ENCODE measurements at regions not wholly inside any gene's neighbourhood (a gene's known extent, or its start where the extent isn't known, plus 50 kb on each side); places are given as distances from the start of the nearest gene placed in this dataset.
"Not testable (repeated sequence)": the region's sequence is repeated elsewhere in the genome, so short reads cannot be mapped to it uniquely, and the experiment has no call there.

DNA sequence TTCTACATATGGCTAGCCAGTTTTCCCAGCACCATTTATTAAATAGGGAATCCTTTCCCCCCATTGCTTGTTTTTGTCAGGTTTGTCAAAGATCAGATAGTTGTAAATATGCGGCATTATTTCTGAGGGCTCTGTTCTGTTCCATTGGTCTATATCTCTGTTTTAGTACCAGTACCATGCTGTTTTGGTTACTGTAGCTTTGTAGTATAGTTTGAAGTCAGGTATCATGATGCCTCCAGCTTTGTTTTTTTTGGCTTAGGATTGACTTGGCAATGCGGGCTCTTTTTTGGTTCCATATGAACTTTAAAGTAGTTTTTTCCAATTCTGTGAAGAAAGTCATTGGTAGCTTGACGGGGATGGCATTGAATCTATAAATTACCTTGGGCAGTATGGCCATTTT lies 60.0 kb upstream of the GPC3 start:
- H3K27ac ChIP-seq (ENCODE audit: low read length); H3K9me2 ChIP-seq (replicated peaks; ENCODE audit: low read length); DNase-seq; H3K9me3 ChIP-seq (ENCODE audit: low read length); ATAC-seq; H3F3A ChIP-seq (ENCODE audit: low read length, unreplicated experiment); H3K4me3 ChIP-seq (ENCODE audit: low read length); H3K27me3 ChIP-seq (ENCODE audit: low read length); POLR2A ChIA-PET (ENCODE audit: unreplicated experiment); H4K20me1 ChIP-seq (ENCODE audit: low read length); intact Hi-C loops (cut with micrococcal nuclease); H2AFZ ChIP-seq (ENCODE audit: low read length); BruUV-seq (replicated peaks); H3K4me1 ChIP-seq (ENCODE audit: insufficient read depth, low read length); H3K4me2 ChIP-seq (ENCODE audit: low read length); H3K9ac ChIP-seq (ENCODE audit: low read length); CTCF ChIA-PET; H3K36me3 ChIP-seq (ENCODE audit: low read depth, low read length); H3K79me2 ChIP-seq (ENCODE audit: low read length): not testable (repeated sequence)

DNA sequence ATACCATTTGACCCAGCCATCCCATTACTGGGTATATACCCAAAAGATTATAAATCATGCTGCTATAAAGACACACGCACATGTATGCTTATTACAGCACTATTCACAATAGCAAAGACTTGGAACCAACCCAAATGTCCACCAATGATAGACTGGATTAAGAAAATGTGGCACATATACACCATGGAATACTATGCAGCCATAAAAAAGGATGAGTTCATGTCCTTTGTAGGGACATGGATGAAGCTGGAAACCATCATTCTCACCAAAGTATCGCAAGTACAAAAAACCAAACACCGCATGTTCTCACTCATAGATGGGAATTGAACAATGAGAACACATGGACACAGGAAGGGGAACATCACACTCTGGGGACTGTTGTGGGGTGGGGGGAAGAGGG lies 81.7 kb upstream of the GPC3 start:
- DNase-seq; H3K4me2 ChIP-seq (ENCODE audit: low read length); H3K36me3 ChIP-seq (ENCODE audit: low read depth, low read length); POLR2A ChIA-PET (ENCODE audit: unreplicated experiment); ATAC-seq; H2AFZ ChIP-seq (ENCODE audit: low read length); BruUV-seq (replicated peaks); H3K9me2 ChIP-seq (replicated peaks; ENCODE audit: low read length); H3K9me3 ChIP-seq (ENCODE audit: low read length); H3K9ac ChIP-seq (ENCODE audit: low read length); H3K27ac ChIP-seq (ENCODE audit: low read length); H3F3A ChIP-seq (ENCODE audit: low read length, unreplicated experiment); H3K4me3 ChIP-seq (ENCODE audit: low read length); H4K20me1 ChIP-seq (ENCODE audit: low read length); H3K79me2 ChIP-seq (ENCODE audit: low read length); CTCF ChIA-PET; intact Hi-C loops (cut with micrococcal nuclease); H3K27me3 ChIP-seq (ENCODE audit: low read length); H3K4me1 ChIP-seq (ENCODE audit: insufficient read depth, low read length): not testable (repeated sequence)

DNA sequence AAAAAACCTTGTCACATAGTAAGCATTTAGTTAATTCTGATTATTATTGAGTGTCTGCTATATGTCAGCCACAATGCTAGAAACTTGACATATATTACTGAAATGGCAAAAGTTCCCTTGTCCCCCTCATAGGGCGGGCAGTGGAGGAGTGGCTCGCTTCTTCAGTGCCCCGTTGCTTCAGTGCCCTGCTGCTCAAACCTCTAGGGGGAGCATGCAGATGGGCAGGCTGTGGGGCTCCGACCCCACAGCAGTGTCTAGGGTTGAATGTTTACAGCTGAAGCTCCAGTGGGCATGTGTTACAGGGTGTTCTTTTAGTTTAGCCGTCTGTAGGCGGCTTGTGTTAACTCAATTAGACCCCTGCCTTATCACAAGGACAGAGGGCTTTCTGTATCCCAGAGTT lies 86.5 kb upstream of the GPC3 start:
- H3K27ac ChIP-seq (ENCODE audit: low read length); DNase-seq; H3K4me2 ChIP-seq (ENCODE audit: low read length); H4K20me1 ChIP-seq (ENCODE audit: low read length); H3K9me3 ChIP-seq (ENCODE audit: low read length); H3F3A ChIP-seq (ENCODE audit: low read length, unreplicated experiment); H3K4me1 ChIP-seq (ENCODE audit: insufficient read depth, low read length); H2AFZ ChIP-seq (ENCODE audit: low read length); POLR2A ChIA-PET (ENCODE audit: unreplicated experiment); BruUV-seq (replicated peaks); CTCF ChIA-PET; intact Hi-C loops (cut with micrococcal nuclease); H3K79me2 ChIP-seq (ENCODE audit: low read length); ATAC-seq; H3K27me3 ChIP-seq (ENCODE audit: low read length); H3K9ac ChIP-seq (ENCODE audit: low read length); H3K36me3 ChIP-seq (ENCODE audit: low read depth, low read length); H3K9me2 ChIP-seq (replicated peaks; ENCODE audit: low read length); H3K4me3 ChIP-seq (ENCODE audit: low read length): not testable (repeated sequence)

DNA sequence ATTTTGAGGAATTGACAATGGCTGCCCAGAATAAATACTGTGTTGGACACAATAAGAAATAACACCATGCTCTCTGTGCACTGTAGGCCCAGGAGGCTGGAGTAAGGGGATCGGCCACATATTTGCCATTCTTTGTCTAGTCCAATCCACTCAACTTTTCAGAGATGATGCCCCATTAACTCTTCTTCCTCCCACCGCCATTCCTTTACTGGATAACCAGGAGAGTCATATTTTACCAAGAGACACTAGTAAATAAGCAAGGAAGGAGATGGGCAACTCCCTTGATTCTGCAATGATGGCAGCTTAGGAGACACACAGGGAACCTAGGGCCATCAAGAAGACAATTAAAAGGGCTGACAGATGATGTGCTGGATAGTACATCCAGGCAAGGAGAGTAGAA lies 87.9 kb upstream of the GPC3 start:
- Histone ChIP-seq H3K36me3 (ENCODE audit: low read depth, low read length) (no peaks in the 10 kb centered on the region), H3K9me2 (replicated peaks; ENCODE audit: low read length) (no peaks in the 10 kb centered on the region), H3K4me3 (ENCODE audit: low read length) (no peak overlapping the region), H3K4me1 (ENCODE audit: insufficient read depth, low read length) (no peaks in the 10 kb centered on the region), H3K27me3 (ENCODE audit: low read length) (no peaks in the 10 kb centered on the region), H2AFZ (ENCODE audit: low read length) (no peak overlapping the region), H3K79me2 (ENCODE audit: low read length) (no peaks in the 10 kb centered on the region), H3F3A (ENCODE audit: low read length, unreplicated experiment) (no peaks in the 10 kb centered on the region), H3K9me3 (ENCODE audit: low read length) (no peaks in the 10 kb centered on the region), H3K4me2 (ENCODE audit: low read length) (no peak overlapping the region), H4K20me1 (ENCODE audit: low read length) (no peaks in the 10 kb centered on the region), H3K9ac (ENCODE audit: low read length) (no peak overlapping the region), H3K27ac (ENCODE audit: low read length) (no peak overlapping the region)
- no peak for TF ChIP-seq EZH2phosphoT487 (IDR thresholded peaks at IDR 0.05; ENCODE audit: borderline replicate concordance, low read length)
- TF ChIP-seq, protein P1, sequence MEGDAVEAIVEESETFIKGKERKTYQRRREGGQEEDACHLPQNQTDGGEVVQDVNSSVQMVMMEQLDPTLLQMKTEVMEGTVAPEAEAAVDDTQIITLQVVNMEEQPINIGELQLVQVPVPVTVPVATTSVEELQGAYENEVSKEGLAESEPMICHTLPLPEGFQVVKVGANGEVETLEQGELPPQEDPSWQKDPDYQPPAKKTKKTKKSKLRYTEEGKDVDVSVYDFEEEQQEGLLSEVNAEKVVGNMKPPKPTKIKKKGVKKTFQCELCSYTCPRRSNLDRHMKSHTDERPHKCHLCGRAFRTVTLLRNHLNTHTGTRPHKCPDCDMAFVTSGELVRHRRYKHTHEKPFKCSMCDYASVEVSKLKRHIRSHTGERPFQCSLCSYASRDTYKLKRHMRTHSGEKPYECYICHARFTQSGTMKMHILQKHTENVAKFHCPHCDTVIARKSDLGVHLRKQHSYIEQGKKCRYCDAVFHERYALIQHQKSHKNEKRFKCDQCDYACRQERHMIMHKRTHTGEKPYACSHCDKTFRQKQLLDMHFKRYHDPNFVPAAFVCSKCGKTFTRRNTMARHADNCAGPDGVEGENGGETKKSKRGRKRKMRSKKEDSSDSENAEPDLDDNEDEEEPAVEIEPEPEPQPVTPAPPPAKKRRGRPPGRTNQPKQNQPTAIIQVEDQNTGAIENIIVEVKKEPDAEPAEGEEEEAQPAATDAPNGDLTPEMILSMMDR (conservative IDR thresholded peaks at IDR 0.05; ENCODE audit: low read depth, low read length) = no peak
- no peak for TF ChIP-seq EZH2 (IDR thresholded peaks at IDR 0.05; ENCODE audit: low read length, unreplicated experiment)
- no TSS peak for BruUV-seq (replicated peaks)
- CTCF ChIA-PET = no interaction called here
- POLR2A ChIA-PET (ENCODE audit: unreplicated experiment) = no interaction called here
- DNase-seq (no peak), ATAC-seq (no peak)
- intact Hi-C loops (cut with micrococcal nuclease) = no loop called here
